Hepatocyte (in vitro differentiated cells): ENCODE measurements at regions not wholly inside any gene's neighbourhood (a gene's known extent, or its start where the extent isn't known, plus 50 kb on each side); places are given as distances from the start of the nearest gene placed in this dataset.
"Not testable (repeated sequence)": the region's sequence is repeated elsewhere in the genome, so short reads cannot be mapped to it uniquely, and the experiment has no call there.

Experiments
- DNase-seq: peaks from one replicate; pipeline ENCODE4 v3.0.0-alpha.2; 2016; ENCODE audit warnings: low spot score
- H2AFZ ChIP-seq: fragments of 200-600 bp; sonication (generic); 2 replicates; pipeline ENCODE4 v1.6.0; 2016; ENCODE audit warnings: antibody characterized with exemption, mild to moderate bottlenecking
- H3K27ac ChIP-seq: fragments of 200-600 bp; sonication (generic); 2 replicates; pipeline ENCODE4 v1.5.1; 2016; ENCODE audit warnings: mild to moderate bottlenecking
- H3K27me3 ChIP-seq: fragments of 200-600 bp; sonication (generic); 2 replicates; pipeline ENCODE4 v1.6.1; 2016
- H3K36me3 ChIP-seq: fragments of 200-600 bp; sonication (generic); replicated peaks from 2 replicates; pipeline ENCODE4 v1.5.1; 2016; ENCODE audit warnings: low read depth; ENCODE audit not compliant: insufficient read depth
- H3K4me1 ChIP-seq: fragments of 200-600 bp; sonication (generic); 2 replicates; pipeline ENCODE4 v1.5.1; 2016; ENCODE audit warnings: mild to moderate bottlenecking, moderate library complexity; ENCODE audit not compliant: insufficient read depth
- H3K4me2 ChIP-seq: fragments of 200-600 bp; sonication (generic); 2 replicates; pipeline ENCODE4 v1.6.0; 2016
- H3K4me3 ChIP-seq: fragments of 200-600 bp; sonication (generic); 2 replicates; pipeline ENCODE4 v1.5.1; 2016; ENCODE audit warnings: mild to moderate bottlenecking
- H3K79me2 ChIP-seq: fragments of 200-600 bp; sonication (generic); 2 replicates; pipeline ENCODE4 v1.6.0; 2017; ENCODE audit warnings: mild to moderate bottlenecking
- H3K9me2 ChIP-seq: fragments of 200-600 bp; sonication (generic); replicated peaks from 2 replicates; pipeline ENCODE4 v1.6.0; 2017; ENCODE audit warnings: mild to moderate bottlenecking; ENCODE audit not compliant: insufficient read depth
- H3K9me3 ChIP-seq: fragments of 200-600 bp; sonication (generic); 2 replicates; pipeline ENCODE4 v1.5.1; 2016; ENCODE audit warnings: low read depth, mild to moderate bottlenecking
- H4K20me1 ChIP-seq: fragments of 200-600 bp; sonication (generic); 2 replicates; pipeline ENCODE4 v1.6.0; 2016; ENCODE audit warnings: mild to moderate bottlenecking; ENCODE audit not compliant: insufficient read depth, poor library complexity, severe bottlenecking
- EZH2 ChIP-seq: fragments of 200-600 bp; sonication (generic); IDR thresholded peaks from 2 replicates; pipeline ENCODE4 v1.6.1; 2016; ENCODE audit warnings: antibody characterized with exemption, mild to moderate bottlenecking, borderline replicate concordance
- EZH2phosphoT487 ChIP-seq: fragments of 200-600 bp; sonication (generic); IDR thresholded peaks from one replicate; pipeline ENCODE4 v1.6.1; 2018; ENCODE audit warnings: antibody characterized with exemption, mild to moderate bottlenecking, low read depth, moderate library complexity; ENCODE audit not compliant: unreplicated experiment, severe bottlenecking
- WGBS: methylation state at CpG from one replicate; pipeline ENCODE4 v1.1.6; 2016; ENCODE audit warnings: low lambda C conversion rate; ENCODE audit errors: missing lambda C conversion rate; 5-methylcytosine and 5-hydroxymethylcytosine counted together
- TF ChIP-seq, protein P1 (sequence below): fragments of 200-600 bp; sonication (generic); IDR thresholded peaks from 2 replicates; pipeline ENCODE4 v1.5.1; 2016; ENCODE audit warnings: antibody characterized with exemption, mild to moderate bottlenecking; ENCODE audit not compliant: poor library complexity

DNA sequence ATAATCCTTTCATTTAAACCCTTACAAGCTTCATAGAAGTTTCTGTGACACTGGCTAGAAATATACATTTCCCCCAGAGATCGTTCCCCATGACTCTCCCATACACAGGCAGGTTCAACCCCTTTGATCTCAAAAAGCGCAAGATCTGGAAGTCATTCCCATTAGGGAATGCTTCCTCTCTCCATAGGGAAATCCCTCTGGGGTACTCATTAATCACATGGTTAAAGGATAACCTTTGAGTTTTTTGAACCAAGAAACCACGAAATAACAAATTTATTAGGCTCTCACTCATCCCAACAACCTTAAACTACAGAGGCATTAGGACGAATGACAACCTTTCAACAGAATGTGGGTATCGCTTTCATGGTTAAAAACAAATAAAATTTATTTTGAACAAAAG, 211.9 kb upstream of the PRICKLE2 start:
- no peak for DNase-seq
- Histone ChIP-seq H4K20me1 (no peaks in the 10 kb centered on the region), H3K4me3 (no peak overlapping the region), H3K27ac (no peak overlapping the region), H3K9me2 (no peaks in the 10 kb centered on the region), H3K79me2 (no peaks in the 10 kb centered on the region), H3K4me2 (no peak overlapping the region), H3K36me3 (no peaks in the 10 kb centered on the region), H2AFZ (no peak overlapping the region), H3K9me3 (no peaks in the 10 kb centered on the region), H3K27me3 (no peaks in the 10 kb centered on the region), H3K4me1 (peaks cover 17% of the 10 kb centered on the region)
- 60% methylated on average over 5 of the region's 5 CpGs for WGBS
- TF ChIP-seq EZH2phosphoT487 (no peak), EZH2 (no peak)
- TF ChIP-seq, protein P1, sequence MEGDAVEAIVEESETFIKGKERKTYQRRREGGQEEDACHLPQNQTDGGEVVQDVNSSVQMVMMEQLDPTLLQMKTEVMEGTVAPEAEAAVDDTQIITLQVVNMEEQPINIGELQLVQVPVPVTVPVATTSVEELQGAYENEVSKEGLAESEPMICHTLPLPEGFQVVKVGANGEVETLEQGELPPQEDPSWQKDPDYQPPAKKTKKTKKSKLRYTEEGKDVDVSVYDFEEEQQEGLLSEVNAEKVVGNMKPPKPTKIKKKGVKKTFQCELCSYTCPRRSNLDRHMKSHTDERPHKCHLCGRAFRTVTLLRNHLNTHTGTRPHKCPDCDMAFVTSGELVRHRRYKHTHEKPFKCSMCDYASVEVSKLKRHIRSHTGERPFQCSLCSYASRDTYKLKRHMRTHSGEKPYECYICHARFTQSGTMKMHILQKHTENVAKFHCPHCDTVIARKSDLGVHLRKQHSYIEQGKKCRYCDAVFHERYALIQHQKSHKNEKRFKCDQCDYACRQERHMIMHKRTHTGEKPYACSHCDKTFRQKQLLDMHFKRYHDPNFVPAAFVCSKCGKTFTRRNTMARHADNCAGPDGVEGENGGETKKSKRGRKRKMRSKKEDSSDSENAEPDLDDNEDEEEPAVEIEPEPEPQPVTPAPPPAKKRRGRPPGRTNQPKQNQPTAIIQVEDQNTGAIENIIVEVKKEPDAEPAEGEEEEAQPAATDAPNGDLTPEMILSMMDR: no peak

DNA sequence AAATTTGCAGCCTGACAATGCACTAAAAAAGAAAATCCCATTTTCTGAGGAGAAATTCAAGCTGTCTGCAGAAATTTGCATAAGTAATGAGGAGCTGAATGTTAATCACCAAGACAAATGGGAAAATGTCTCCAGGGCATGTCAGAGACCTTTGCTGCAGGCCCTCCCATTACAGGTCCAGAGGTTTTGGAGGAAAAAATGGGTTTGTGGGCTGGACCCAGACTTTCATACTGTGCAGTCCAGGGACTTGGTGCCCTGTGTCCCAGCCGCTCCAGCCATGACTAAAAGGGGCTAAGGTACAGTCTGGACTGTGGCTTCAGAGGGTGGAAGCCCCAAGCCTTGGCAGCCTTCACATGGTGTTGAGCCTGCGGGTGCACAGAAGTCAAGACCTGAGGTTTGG, 209.8 kb upstream of the PRICKLE2 start:
- H3K9me3 ChIP-seq, H3K27me3 ChIP-seq, H2AFZ ChIP-seq, H4K20me1 ChIP-seq, H3K79me2 ChIP-seq, H3K4me3 ChIP-seq, H3K9me2 ChIP-seq, H3K4me1 ChIP-seq, H3K4me2 ChIP-seq, H3K27ac ChIP-seq, H3K36me3 ChIP-seq, DNase-seq: not testable (repeated sequence)
- WGBS: 94% methylated on average over 2 of the region's 2 CpGs

DNA sequence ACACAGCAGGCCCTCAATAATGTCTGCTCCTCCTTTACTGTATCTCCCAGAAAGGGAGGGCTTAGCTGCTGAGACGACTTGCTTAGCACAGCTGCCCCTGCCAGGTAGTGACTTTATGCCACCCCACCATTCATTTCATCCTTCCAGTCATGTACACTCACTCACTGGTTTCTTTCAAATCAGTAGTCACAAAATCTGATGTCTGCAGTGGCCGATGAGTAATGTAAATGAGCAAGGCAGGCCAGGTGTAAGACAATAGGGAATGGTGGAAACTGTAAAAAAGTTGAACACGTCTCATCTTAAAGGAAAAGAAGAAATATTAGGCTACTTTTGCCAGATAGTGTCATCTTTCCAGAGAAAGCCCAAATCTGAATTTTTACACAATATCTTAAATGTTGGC, 207.6 kb upstream of the PRICKLE2 start:
- no peaks in the 10 kb centered on the region for H4K20me1 ChIP-seq
- H3K36me3 ChIP-seq: no peaks in the 10 kb centered on the region
- WGBS: 87% methylated on average over 3 of the region's 3 CpGs
- H3K27ac ChIP-seq: no peak overlapping the region
- H3K79me2 ChIP-seq: no peaks in the 10 kb centered on the region
- H3K4me3 ChIP-seq: no peak overlapping the region
- no peak overlapping the region for H3K4me2 ChIP-seq
- H2AFZ ChIP-seq: no peak overlapping the region
- H3K9me3 ChIP-seq: no peaks in the 10 kb centered on the region
- H3K9me2 ChIP-seq: no peaks in the 10 kb centered on the region
- no peak for TF ChIP-seq EZH2
- TF ChIP-seq, protein P1: no peak
- H3K4me1 ChIP-seq: no peaks in the 10 kb centered on the region
- DNase-seq: no peak
- H3K27me3 ChIP-seq: no peaks in the 10 kb centered on the region

DNA sequence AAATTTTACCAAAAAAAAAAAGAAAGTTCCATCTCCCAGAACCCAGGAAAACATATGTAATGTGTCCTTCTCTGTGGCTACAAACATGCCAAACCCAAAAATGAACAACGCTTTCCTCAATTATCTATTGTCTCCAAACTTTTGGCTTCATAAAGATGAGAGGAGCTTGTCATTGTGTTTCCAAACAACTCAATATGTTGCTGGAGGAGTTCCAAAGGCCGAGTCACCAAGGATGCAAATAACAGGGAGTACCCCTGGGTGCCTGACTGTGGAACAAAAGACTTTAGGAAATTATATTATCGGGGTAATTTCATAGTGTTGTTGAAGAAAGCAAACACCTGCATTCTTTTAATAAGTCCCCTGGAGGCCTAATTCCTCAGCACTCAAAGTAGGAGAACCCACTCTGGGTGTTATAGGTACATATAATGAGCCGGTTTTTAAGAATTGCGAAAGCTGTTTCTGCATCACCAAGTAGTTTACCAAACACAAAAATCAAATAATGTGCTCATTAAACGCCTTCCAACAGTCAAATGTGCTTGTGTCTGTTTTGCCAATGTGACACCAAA, 206.3 kb upstream of the PRICKLE2 start:
- Histone ChIP-seq H3K4me1 (no peaks in the 10 kb centered on the region), H3K79me2 (no peaks in the 10 kb centered on the region), H3K27ac (no peak overlapping the region), H3K27me3 (no peaks in the 10 kb centered on the region), H2AFZ (no peak overlapping the region), H3K9me2 (no peaks in the 10 kb centered on the region), H3K4me2 (no peak overlapping the region), H3K9me3 (no peaks in the 10 kb centered on the region), H3K36me3 (no peaks in the 10 kb centered on the region), H3K4me3 (no peak overlapping the region), H4K20me1 (no peaks in the 10 kb centered on the region)
- TF ChIP-seq EZH2phosphoT487 (no peak), EZH2 (no peak)
- TF ChIP-seq, protein P1: no peak
- no peak for DNase-seq
- WGBS: 67% methylated on average over 6 of the region's 6 CpGs
